B cell (primary cell): ENCODE measurements at regions not wholly inside any gene's neighbourhood (a gene's known extent, or its start where the extent isn't known, plus 50 kb on each side); places are given as distances from the start of the nearest gene placed in this dataset.
A peak's percentile ranks its signal among the peaks of the same experiment; 100 is the strongest.

Source experiments
- ATAC-seq: fragments of 200-7000 bp; cut with Tn5 transposase; one replicate; pipeline ENCODE4 v1.10.0; 2021; ENCODE audit warnings: low read depth, mild to moderate bottlenecking, moderate number of reproducible peaks, moderate library complexity
- CTCF ChIA-PET: fragments of 350-600 bp; sonication (Branson Sonifier 250); formaldehyde crosslinking; loops from one replicate; lab custom pipeline; 2021; ENCODE audit warnings: antibody characterized with exemption, inconsistent platforms; lab: Charles Lee
- POLR2A ChIA-PET: fragments of 350-600 bp; sonication (Branson Sonifier 250); formaldehyde crosslinking; loops from one replicate; lab custom pipeline; 2021; ENCODE audit warnings: antibody characterized with exemption; lab: Charles Lee
- DNase-seq: peaks from one replicate; pipeline ENCODE4 v3.0.0; 2013
- H2AFZ ChIP-seq: 2 replicates; pipeline ENCODE4 v1.6.1; 2012; ENCODE audit warnings: mild to moderate bottlenecking, low read depth, low read length; ENCODE audit not compliant: insufficient read depth, poor library complexity, severe bottlenecking
- H3K27ac ChIP-seq, 2 donors: 1 replicate in 1 of 2; 2 replicates in 1 of 2; pipeline ENCODE4 v1.5.1; 2012 to 2013; ENCODE audit warnings: low read length in 2 of 2, mild to moderate bottlenecking in 2 of 2, moderate library complexity in 1 of 2
- H3K27me3 ChIP-seq, 4 experiments: fragments of 200-600 bp in 1 of 4; sonication (generic) in 1 of 4; replicated peaks in 1 of 4; 1 replicate in 2 of 4; 2 replicates in 2 of 4; pipeline versions ENCODE4 v1.6.1 to v1.7.0; 2013 to 2016; ENCODE audit warnings: low read length in 3 of 4, mild to moderate bottlenecking in 2 of 4, mixed read lengths in 1 of 4, moderate library complexity in 1 of 4; ENCODE audit not compliant: insufficient read depth in 4 of 4, control insufficient read depth in 3 of 4; ENCODE audit errors: control extremely low read depth in 1 of 4
- H3K36me3 ChIP-seq, 2 experiments: replicated peaks in 1 of 2; 1 replicate in 1 of 2; 2 replicates in 1 of 2; pipeline versions ENCODE4 v1.6.1 to v1.7.1; 2013; ENCODE audit warnings: low read length in 1 of 2; ENCODE audit not compliant: insufficient read depth in 2 of 2, control insufficient read depth in 1 of 2; ENCODE audit errors: control extremely low read depth in 1 of 2, extremely low read depth in 1 of 2
- H3K4me1 ChIP-seq, 2 donors: fragments of 200-600 bp in 1 of 2; sonication (generic) in 1 of 2; 1 replicate in 1 of 2; 2 replicates in 1 of 2; pipeline versions ENCODE4 v1.5.1 to v1.6.1; 2013 to 2017; ENCODE audit warnings: low read length in 2 of 2; ENCODE audit not compliant: control insufficient read depth in 2 of 2, insufficient read depth in 2 of 2
- H3K4me2 ChIP-seq: replicated peaks from 2 replicates; pipeline ENCODE3; 2012; ENCODE audit warnings: mild to moderate bottlenecking, low read depth, low read length; ENCODE audit not compliant: poor library complexity, severe bottlenecking
- H3K4me3 ChIP-seq, 5 experiments: fragments of 200-600 bp in 1 of 5; sonication (generic) in 1 of 5; 1 replicate in 3 of 5; 2 replicates in 2 of 5; pipeline versions ENCODE4 v1.5.1 to v1.7.0; 2011 to 2016; ENCODE audit warnings: low read length in 4 of 5, mild to moderate bottlenecking in 4 of 5, low read depth in 2 of 5, control low read depth in 1 of 5, moderate library complexity in 1 of 5; ENCODE audit not compliant: insufficient read depth in 1 of 5; ENCODE audit errors: control extremely low read depth in 1 of 5, extremely low read depth in 1 of 5
- H3K79me2 ChIP-seq: fragments of 200-600 bp; sonication (generic); one replicate; pipeline ENCODE4 v1.6.0; 2016; ENCODE audit warnings: low read length; ENCODE audit not compliant: control insufficient read depth, insufficient read depth
- H3K9ac ChIP-seq: fragments of 200-600 bp; sonication (generic); 2 replicates; pipeline ENCODE4 v1.6.1; 2017; ENCODE audit warnings: mild to moderate bottlenecking, low read length, moderate library complexity
- H3K9me3 ChIP-seq, 3 donors: one replicate each; pipeline versions ENCODE4 v1.6.1 to v1.7.1; 2013; ENCODE audit warnings: low read length in 2 of 3; ENCODE audit not compliant: control insufficient read depth in 2 of 3, insufficient read depth in 1 of 3; ENCODE audit errors: control extremely low read depth in 1 of 3
- H4K20me1 ChIP-seq: 2 replicates; pipeline ENCODE4 v1.6.0; 2012; ENCODE audit warnings: mild to moderate bottlenecking, low read length; ENCODE audit not compliant: insufficient read depth, control insufficient read depth, poor library complexity, severe bottlenecking
- H3K27ac Mint-ChIP-seq: one replicate; pipeline ENCODE4 v1.8.0; 2021; ENCODE audit warnings: mixed read lengths
- H3K27me3 Mint-ChIP-seq: one replicate; pipeline ENCODE4 v1.8.0; 2021; ENCODE audit warnings: mixed read lengths
- H3K4me1 Mint-ChIP-seq: one replicate; pipeline ENCODE4 v1.8.0; 2021; ENCODE audit warnings: mixed read lengths
- H3K4me3 Mint-ChIP-seq: one replicate; pipeline ENCODE4 v1.8.0; 2021; ENCODE audit warnings: mixed read lengths
- H3K9me3 Mint-ChIP-seq: one replicate; pipeline ENCODE4 v1.8.0; 2022; ENCODE audit warnings: mixed read lengths; ENCODE audit not compliant: insufficient read depth
- CTCF ChIP-seq: fragments of 200-600 bp; IDR thresholded peaks from one replicate; pipeline ENCODE4 v1.8.0; 2022; ENCODE audit warnings: antibody characterized with exemption, mild to moderate bottlenecking
- EZH2 ChIP-seq: IDR thresholded peaks from 2 replicates; pipeline ENCODE4 v1.6.1; 2012; ENCODE audit warnings: borderline replicate concordance, low read depth, mild to moderate bottlenecking, moderate library complexity, low read length; ENCODE audit not compliant: insufficient read depth, poor library complexity, severe bottlenecking
- WGBS: methylation state at CpG from one replicate; pipeline ENCODE4 v1.1.5; 2013; ENCODE audit warnings: missing lambda C conversion rate; ENCODE audit not compliant: insufficient coverage; 5-methylcytosine and 5-hydroxymethylcytosine counted together
- intact Hi-C: fragments of 100-400 bp; cut with micrococcal nuclease; formaldehyde crosslinking; loops from one replicate; pipeline ENCODE4 v1.10.0; 2022

GRCh38 chr2:57497489-57498096 lies 549.0 kb upstream of the VRK2 start:
- peaks cover 2% of the 10 kb centered on the region for H3K4me1 Mint-ChIP-seq
- H3K27me3 Mint-ChIP-seq, result peaks cover 9% of the 10 kb centered on the region
- POLR2A ChIA-PET, result no interaction called here
- H3K27ac Mint-ChIP-seq, result no peak overlapping the region
- no CpG with 5 or more reads among the region's 3 CpGs for WGBS
- H3K4me3 ChIP-seq, result no peak overlapping the region
- H2AFZ ChIP-seq, result no peak overlapping the region
- H3K4me3 Mint-ChIP-seq, result no peak overlapping the region
- CTCF ChIA-PET, result interaction anchor here (0.6 to 2.1 kb wide), 11 partner anchors 10 to 1778 kb away, joined by 3 to 8 read pairs (median 4); no protein-coding TSS in a partner anchor
- no peaks in the 10 kb centered on the region for H3K79me2 ChIP-seq
- no peak overlapping the region for H3K9ac ChIP-seq
- H3K4me1 ChIP-seq, result no peaks in the 10 kb centered on the region
- ATAC-seq (peak; percentile 33), DNase-seq (peak; percentile 38)
- no peak overlapping the region for H3K4me2 ChIP-seq
- H3K27ac ChIP-seq, result no peak overlapping the region
- TF ChIP-seq EZH2 (no peak), CTCF (peak; percentile 82)
- intact Hi-C loops, result loop anchor here (5.0 kb wide), 2 partner anchors 1315 to 1780 kb away; partner anchors contain the start of gene CCDC85A
- no peaks in the 10 kb centered on the region for H3K27me3 ChIP-seq
- no peaks in the 10 kb centered on the region for H3K9me3 ChIP-seq
- H3K9me3 Mint-ChIP-seq, result no peaks in the 10 kb centered on the region
- H3K36me3 ChIP-seq, result no peaks in the 10 kb centered on the region
- H4K20me1 ChIP-seq, result no peaks in the 10 kb centered on the region

- Histone ChIP-seq H3K36me3 (no peaks in the 10 kb centered on the region), H3K79me2 (no peaks in the 10 kb centered on the region), H3K9ac (no peak overlapping the region), H3K27ac (no peak overlapping the region), H3K27me3 (no peaks in the 10 kb centered on the region), H3K4me1 (no peaks in the 10 kb centered on the region), H3K9me3 (no peaks in the 10 kb centered on the region), H4K20me1 (no peaks in the 10 kb centered on the region), H3K4me3 (no peak overlapping the region), H3K4me2 (no peak overlapping the region), H2AFZ (no peak overlapping the region)
- Mint-ChIP-seq H3K27me3 (no peaks in the 10 kb centered on the region), H3K27ac (no peak overlapping the region), H3K4me3 (no peak overlapping the region), H3K9me3 (no peaks in the 10 kb centered on the region), H3K4me1 (no peaks in the 10 kb centered on the region)
- intact Hi-C loops, result no loop called here
- CTCF ChIA-PET, result interaction anchor here (1.5 kb wide), 1 partner anchor 9 kb away, joined by 3 read pairs; no protein-coding TSS in a partner anchor
- no peak for TF ChIP-seq EZH2
- TF ChIP-seq CTCF, result no peak
- POLR2A ChIA-PET, result no interaction called here
- WGBS, result no CpG with 5 or more reads among the region's 1 CpG
- DNase-seq (no peak), ATAC-seq (no peak)
These were observed 541.8 kb upstream of the VRK2 start for GRCh38 chr2:57504787-57505186.
